Hypothalamus (tissue), 51 donors: ENCODE measurements at regions not wholly inside any gene's neighbourhood (a gene's known extent, or its start where the extent isn't known, plus 50 kb on each side); places are given as distances from the start of the nearest gene placed in this dataset.
"Not testable (repeated sequence)": the region's sequence is repeated elsewhere in the genome, so short reads cannot be mapped to it uniquely, and the experiment has no call there.

ENCODE experiments used
- DNase-seq, 51 donors: peaks; one replicate each; lab custom pipeline; 2025; lab: John Stamatoyannopoulos, UW

GRCh38 chr14:88929656-88930436, 105.4 kb downstream of the TTC8 start:
- no peak for DNase-seq

- DNase-seq, result no peak
Measured at GRCh38 chr14:88931321-88932110, 107.1 kb downstream of the TTC8 start.

GRCh38 chr14:88933191-88933590, 108.7 kb downstream of the TTC8 start:
- DNase-seq, result no peak

GRCh38 chr14:88934351-88934806, 109.9 kb downstream of the TTC8 start:
- DNase-seq, result no peak

- DNase-seq, result no peak
Measured at GRCh38 chr14:88935083-88935482, 110.6 kb downstream of the TTC8 start.

- no peak for DNase-seq
Measured at GRCh38 chr14:88937706-88938105, 113.3 kb downstream of the TTC8 start.

GRCh38 chr14:88940671-88941070, 116.2 kb downstream of the TTC8 start:
- no peak for DNase-seq

- DNase-seq, result no peak
Measured at GRCh38 chr14:88941414-88941813, 117.0 kb downstream of the TTC8 start.

- peak in 1 of 51 donors; percentile 1 for DNase-seq
Measured at GRCh38 chr14:88947646-88948598, 123.5 kb downstream of the TTC8 start.

GRCh38 chr14:88950069-88950468, 125.6 kb downstream of the TTC8 start:
- DNase-seq, result no peak

GRCh38 chr14:88951370-88951769, 126.9 kb downstream of the TTC8 start:
- DNase-seq, result no peak

- DNase-seq, result peak in 1 of 51 donors; percentile 16
Measured at GRCh38 chr14:88952901-88953300, 128.4 kb downstream of the TTC8 start.

- peak in 1 of 51 donors; percentile 7 for DNase-seq
Measured at GRCh38 chr14:88955455-88955854, 131.0 kb downstream of the TTC8 start.

- DNase-seq, result no peak
Measured at GRCh38 chr14:88960496-88960895, 136.0 kb downstream of the TTC8 start.

- DNase-seq, result peak in 1 of 51 donors; percentile 22
Measured at GRCh38 chr14:88961214-88961613, 136.8 kb downstream of the TTC8 start.

GRCh38 chr14:88962356-88962755, 137.9 kb downstream of the TTC8 start:
- DNase-seq, result no peak

- DNase-seq, result no peak
Measured at GRCh38 chr14:88967299-88967698, 142.8 kb downstream of the TTC8 start.

GRCh38 chr14:88975043-88975830, 150.8 kb downstream of the TTC8 start:
- DNase-seq, result peak in 8 of 51 donors; percentile 1 to 17 (median 6)

- no peak for DNase-seq
Measured at GRCh38 chr14:88975926-88976325, 151.5 kb downstream of the TTC8 start.

- not testable (repeated sequence) for DNase-seq
Measured at GRCh38 chr14:88980907-88981306, 156.5 kb downstream of the TTC8 start.
